Ishikawa (cell line): ENCODE measurements at regions not wholly inside any gene's neighbourhood (a gene's known extent, or its start where the extent isn't known, plus 50 kb on each side); places are given as distances from the start of the nearest gene placed in this dataset.

Experiments
- CEBPB ChIP-seq: IDR thresholded peaks from 2 replicates; pipeline ENCODE4 v1.6.1; 2012
- EGR1 ChIP-seq: IDR thresholded peaks from 2 replicates; pipeline ENCODE4 v1.6.1; 2012
- EP300 ChIP-seq: IDR thresholded peaks from 2 replicates; pipeline ENCODE4 v1.6.1; 2012; ENCODE audit warnings: borderline replicate concordance
- FOXM1 ChIP-seq: IDR thresholded peaks from 2 replicates; pipeline ENCODE4 v1.6.1; 2012; ENCODE audit warnings: low read depth, borderline replicate concordance
- MAX ChIP-seq: IDR thresholded peaks from 2 replicates; pipeline ENCODE4 v1.6.1; 2012
- RAD21 ChIP-seq: IDR thresholded peaks from 2 replicates; pipeline ENCODE4 v1.6.1; 2012; ENCODE audit warnings: low read depth
- REST ChIP-seq: IDR thresholded peaks from 2 replicates; pipeline ENCODE4 v1.6.1; 2012; ENCODE audit warnings: low read depth, mild to moderate bottlenecking
- ZBTB7A ChIP-seq: IDR thresholded peaks from 2 replicates; pipeline ENCODE4 v1.6.1; 2012; ENCODE audit warnings: low read depth

- TF ChIP-seq REST (no peak), ZBTB7A (no peak), FOXM1 (no peak), MAX (no peak), EGR1 (no peak), CEBPB (no peak), RAD21 (no peak), EP300 (no peak)
Measured at GRCh38 chr9:91117959-91118703, 243.6 kb downstream of the AUH start.
